Osteoblast (primary cell): ENCODE measurements at regions not wholly inside any gene's neighbourhood (a gene's known extent, or its start where the extent isn't known, plus 50 kb on each side); places are given as distances from the start of the nearest gene placed in this dataset.
A peak's percentile ranks its signal among the peaks of the same experiment; 100 is the strongest.

ENCODE experiments used
- DNase-seq: peaks from one replicate; pipeline ENCODE4 v3.0.0; 2011; ENCODE audit warnings: low spot score, mixed read lengths; ENCODE audit not compliant: insufficient read length; ENCODE audit errors: missing footprints
- H2AFZ ChIP-seq: 2 replicates; pipeline ENCODE4 v1.6.0; 2011; ENCODE audit warnings: mild to moderate bottlenecking, low read length
- H3K27ac ChIP-seq: 2 replicates; pipeline ENCODE4 v1.5.1; 2011; ENCODE audit warnings: mild to moderate bottlenecking, low read depth, low read length, moderate library complexity
- H3K27me3 ChIP-seq: 2 replicates; pipeline ENCODE4 v1.6.0; 2012; ENCODE audit warnings: mild to moderate bottlenecking, control low read depth, inconsistent platforms, low read length, moderate library complexity; ENCODE audit not compliant: insufficient read depth
- H3K36me3 ChIP-seq: 2 replicates; pipeline ENCODE4 v1.5.1; 2011; ENCODE audit warnings: mild to moderate bottlenecking, low read length, control low read depth, moderate library complexity; ENCODE audit not compliant: insufficient read depth
- H3K4me1 ChIP-seq: 2 replicates; pipeline ENCODE4 v1.5.1; 2011; ENCODE audit warnings: mild to moderate bottlenecking, low read length, control low read depth, moderate library complexity; ENCODE audit not compliant: insufficient read depth
- H3K4me2 ChIP-seq: 2 replicates; pipeline ENCODE4 v1.6.0; 2011; ENCODE audit warnings: mild to moderate bottlenecking, low read length; ENCODE audit not compliant: insufficient read depth
- H3K4me3 ChIP-seq: fragments of 200-600 bp; sonication (generic); 3 replicates; pipeline ENCODE4 v1.5.1; 2012; ENCODE audit warnings: mild to moderate bottlenecking, low read length, inconsistent platforms; ENCODE audit not compliant: insufficient read depth
- H3K79me2 ChIP-seq: 2 replicates; pipeline ENCODE4 v1.6.0; 2012; ENCODE audit warnings: mild to moderate bottlenecking, low read length, control low read depth, inconsistent platforms; ENCODE audit not compliant: insufficient read depth
- H3K9me3 ChIP-seq: 2 replicates; pipeline ENCODE4 v1.5.1; 2011; ENCODE audit warnings: low read depth, low read length, control low read depth
- H4K20me1 ChIP-seq: 2 replicates; pipeline ENCODE4 v1.6.0; 2012; ENCODE audit warnings: mild to moderate bottlenecking, low read length, control low read depth; ENCODE audit not compliant: insufficient read depth
- CTCF ChIP-seq: IDR thresholded peaks from 2 replicates; pipeline ENCODE4 v1.5.1; 2011; ENCODE audit warnings: mild to moderate bottlenecking, low read depth, low read length, moderate library complexity; ENCODE audit errors: extremely low read depth

- no peak for DNase-seq
- Histone ChIP-seq H3K27me3 (no peaks in the 10 kb centered on the region), H3K4me2 (no peak overlapping the region), H3K36me3 (no peaks in the 10 kb centered on the region), H3K9me3 (no peaks in the 10 kb centered on the region), H4K20me1 (no peaks in the 10 kb centered on the region), H2AFZ (no peak overlapping the region), H3K27ac (no peak overlapping the region), H3K4me3 (no peak overlapping the region), H3K4me1 (no peaks in the 10 kb centered on the region), H3K79me2 (no peaks in the 10 kb centered on the region)
- TF ChIP-seq CTCF: no peak
Observed at GRCh38 chr4:145427991-145428390, 53.7 kb upstream of the SMAD1 start.

- Histone ChIP-seq H4K20me1 (no peaks in the 10 kb centered on the region), H3K9me3 (no peaks in the 10 kb centered on the region), H3K36me3 (no peaks in the 10 kb centered on the region), H3K79me2 (no peaks in the 10 kb centered on the region), H3K4me2 (no peak overlapping the region), H3K4me1 (no peaks in the 10 kb centered on the region), H3K27me3 (no peaks in the 10 kb centered on the region), H3K27ac (no peak overlapping the region), H2AFZ (no peak overlapping the region), H3K4me3 (no peak overlapping the region)
- TF ChIP-seq CTCF: no peak
- no peak for DNase-seq
Observed at GRCh38 chr4:145427221-145427620, 54.4 kb upstream of the SMAD1 start.

- H3K9me3 ChIP-seq: no peaks in the 10 kb centered on the region
- no peak overlapping the region for H3K4me3 ChIP-seq
- no peaks in the 10 kb centered on the region for H3K4me1 ChIP-seq
- no peak overlapping the region for H3K4me2 ChIP-seq
- no peak for TF ChIP-seq CTCF
- H3K79me2 ChIP-seq: no peaks in the 10 kb centered on the region
- peaks cover 3% of the 10 kb centered on the region for H3K27me3 ChIP-seq
- H3K36me3 ChIP-seq: no peaks in the 10 kb centered on the region
- DNase-seq: no peak
- no peak overlapping the region for H3K27ac ChIP-seq
- no peak overlapping the region for H2AFZ ChIP-seq
- no peaks in the 10 kb centered on the region for H4K20me1 ChIP-seq
Observed at GRCh38 chr4:145423017-145423708, 58.5 kb upstream of the SMAD1 start.

GRCh38 chr4:145420595-145421214 is 60.9 kb upstream of the SMAD1 start:
- Histone ChIP-seq H4K20me1 (no peaks in the 10 kb centered on the region), H3K9me3 (no peaks in the 10 kb centered on the region), H2AFZ (no peak overlapping the region), H3K27ac (no peak overlapping the region), H3K27me3 (peaks cover 3% of the 10 kb centered on the region), H3K4me2 (no peak overlapping the region), H3K4me1 (no peaks in the 10 kb centered on the region), H3K4me3 (no peak overlapping the region), H3K36me3 (no peaks in the 10 kb centered on the region), H3K79me2 (no peaks in the 10 kb centered on the region)
- peak; percentile 37 for DNase-seq
- no peak for TF ChIP-seq CTCF
